Small intestine (tissue), 7 donors: ENCODE measurements at regions not wholly inside any gene's neighbourhood (a gene's known extent, or its start where the extent isn't known, plus 50 kb on each side); places are given as distances from the start of the nearest gene placed in this dataset.

Source experiments
- DNase-seq, 2 donors: peaks; one replicate each; pipeline versions ENCODE4 v3.0.0 to v3.0.0-alpha.2; 2013
- FAIRE-seq: peaks from 2 replicates; lab custom pipeline; 2012; peaks lifted over from hg19 to GRCh38; lab: Jason Lieb, UNC
- H3K27ac ChIP-seq, 3 donors: one replicate each; pipeline ENCODE4 v1.5.1; 2013; ENCODE audit warnings: low read length in 2 of 3, mild to moderate bottlenecking in 2 of 3, control low read depth in 1 of 3, inconsistent platforms in 1 of 3, low read depth in 1 of 3, moderate library complexity in 1 of 3
- H3K27me3 ChIP-seq, 3 donors: one replicate each; pipeline ENCODE4 v1.6.1; 2013; ENCODE audit warnings: low read length in 3 of 3, inconsistent platforms in 1 of 3; ENCODE audit not compliant: control insufficient read depth in 3 of 3, insufficient read depth in 3 of 3
- H3K36me3 ChIP-seq, 3 donors: one replicate each; pipeline ENCODE4 v1.6.1; 2013; ENCODE audit warnings: low read length in 3 of 3, inconsistent platforms in 1 of 3, low read depth in 1 of 3, mild to moderate bottlenecking in 1 of 3, moderate library complexity in 1 of 3; ENCODE audit not compliant: control insufficient read depth in 3 of 3, insufficient read depth in 2 of 3
- H3K4me1 ChIP-seq, 3 donors: one replicate each; pipeline ENCODE4 v1.6.1; 2013; ENCODE audit warnings: low read length in 2 of 3, inconsistent platforms in 1 of 3, low read depth in 1 of 3, mild to moderate bottlenecking in 1 of 3, moderate library complexity in 1 of 3; ENCODE audit not compliant: control insufficient read depth in 3 of 3, insufficient read depth in 2 of 3
- H3K4me3 ChIP-seq, 3 donors: one replicate each; pipeline ENCODE4 v1.5.1; 2013; ENCODE audit warnings: low read length in 3 of 3, control low read depth in 1 of 3, inconsistent platforms in 1 of 3, low read depth in 1 of 3, mild to moderate bottlenecking in 1 of 3, moderate library complexity in 1 of 3
- H3K9me3 ChIP-seq, 2 donors: one replicate each; pipeline ENCODE4 v1.6.1; 2013; ENCODE audit warnings: low read depth in 1 of 2, low read length in 1 of 2; ENCODE audit not compliant: control insufficient read depth in 2 of 2, insufficient read depth in 1 of 2
- WGBS, 3 donors: extraction: QIAGEN DNeasy Blood & Tissue Kit; methylation state at CpG; one replicate each; pipeline ENCODE4 v1.1.7; 2013; 5-methylcytosine and 5-hydroxymethylcytosine counted together
- donor health status: healthy with polysubstance abuse.
- donor health status: control.
- donor health status: control.
- donor health status: Bipolar disorder and iron deficiency.
- donor health status: healthy.

- H3K27ac ChIP-seq = no peak overlapping the region
- H3K27me3 ChIP-seq = no peaks in the 10 kb centered on the region
- WGBS, 3 donors = 29 to 46% (median 37%) methylated on average over 5 of the region's 5 CpGs
- DNase-seq (no peak), FAIRE-seq (no peak)
- no peaks in the 10 kb centered on the region for H3K36me3 ChIP-seq
- no peak overlapping the region for H3K4me3 ChIP-seq
- peaks cover 0 to 4% of the 10 kb centered on the region in 2 donors for H3K9me3 ChIP-seq
- no peaks in the 10 kb centered on the region for H3K4me1 ChIP-seq
Measured at GRCh38 chr21:38140207-38140903, 116.4 kb upstream of the KCNJ15 start.

GRCh38 chr21:38142224-38142623 is 114.6 kb upstream of the KCNJ15 start:
- Histone ChIP-seq H3K9me3 (peaks cover 0 to 4% of the 10 kb centered on the region in 2 donors), H3K4me1 (no peaks in the 10 kb centered on the region), H3K27ac (no peak overlapping the region), H3K36me3 (no peaks in the 10 kb centered on the region), H3K4me3 (no peak overlapping the region), H3K27me3 (no peaks in the 10 kb centered on the region)
- DNase-seq = no peak
- FAIRE-seq = no peak

GRCh38 chr21:38144193-38144592 is 112.6 kb upstream of the KCNJ15 start:
- Histone ChIP-seq H3K9me3 (peaks cover 0 to 4% of the 10 kb centered on the region in 2 donors), H3K27ac (no peak overlapping the region), H3K4me3 (no peak overlapping the region), H3K27me3 (no peaks in the 10 kb centered on the region), H3K36me3 (no peaks in the 10 kb centered on the region), H3K4me1 (no peaks in the 10 kb centered on the region)
- WGBS, 3 donors = 51 to 70% (median 54%) methylated on average over 3 of the region's 3 CpGs
- FAIRE-seq = no peak
- DNase-seq = no peak

GRCh38 chr21:38145104-38145503 is 111.7 kb upstream of the KCNJ15 start:
- no peak overlapping the region for H3K4me3 ChIP-seq
- peaks cover 0 to 4% of the 10 kb centered on the region in 2 donors for H3K9me3 ChIP-seq
- H3K4me1 ChIP-seq = no peaks in the 10 kb centered on the region
- FAIRE-seq = no peak
- no peaks in the 10 kb centered on the region for H3K27me3 ChIP-seq
- H3K27ac ChIP-seq = no peak overlapping the region
- no peaks in the 10 kb centered on the region for H3K36me3 ChIP-seq
- no peak for DNase-seq

GRCh38 chr21:38147391-38147790 is 109.4 kb upstream of the KCNJ15 start:
- 64 to 76% (median 69%) methylated on average over 4 of the region's 4 CpGs for WGBS, 3 donors
- DNase-seq (no peak), FAIRE-seq (no peak)
- H3K27me3 ChIP-seq = peaks cover 0 to 3% (median 0%) of the 10 kb centered on the region in 3 donors
- no peaks in the 10 kb centered on the region for H3K36me3 ChIP-seq
- no peaks in the 10 kb centered on the region for H3K4me1 ChIP-seq
- no peak overlapping the region for H3K27ac ChIP-seq
- peaks cover 0 to 2% of the 10 kb centered on the region in 2 donors for H3K9me3 ChIP-seq
- H3K4me3 ChIP-seq = no peak overlapping the region

- H3K36me3 ChIP-seq = no peaks in the 10 kb centered on the region
- H3K27me3 ChIP-seq = peaks cover 0 to 6% (median 0%) of the 10 kb centered on the region in 3 donors
- H3K4me1 ChIP-seq = no peaks in the 10 kb centered on the region
- no peak overlapping the region for H3K4me3 ChIP-seq
- WGBS, 3 donors = 41 to 69% (median 45%) methylated on average over 1 of the region's 1 CpG
- FAIRE-seq = no peak
- H3K27ac ChIP-seq = no peak overlapping the region
- no peaks in the 10 kb centered on the region for H3K9me3 ChIP-seq
- DNase-seq = no peak
Measured at GRCh38 chr21:38148046-38148445, 108.7 kb upstream of the KCNJ15 start.

- H3K9me3 ChIP-seq = no peaks in the 10 kb centered on the region
- WGBS, 3 donors = 41 to 74% (median 59%) methylated on average over 1 of the region's 1 CpG
- peaks cover 0 to 7% (median 0%) of the 10 kb centered on the region in 3 donors for H3K27me3 ChIP-seq
- no peaks in the 10 kb centered on the region for H3K36me3 ChIP-seq
- no peaks in the 10 kb centered on the region for H3K4me1 ChIP-seq
- FAIRE-seq (no peak), DNase-seq (no peak)
- no peak overlapping the region for H3K4me3 ChIP-seq
- H3K27ac ChIP-seq = no peak overlapping the region
Measured at GRCh38 chr21:38151021-38151645, 105.7 kb upstream of the KCNJ15 start.

- FAIRE-seq (no peak), DNase-seq (no peak)
- Histone ChIP-seq H3K4me3 (no peak overlapping the region), H3K4me1 (no peaks in the 10 kb centered on the region), H3K27me3 (peaks cover 0 to 7% (median 0%) of the 10 kb centered on the region in 3 donors), H3K9me3 (no peaks in the 10 kb centered on the region), H3K27ac (no peak overlapping the region), H3K36me3 (no peaks in the 10 kb centered on the region)
- WGBS, 3 donors = 73 to 84% (median 82%) methylated on average over 2 of the region's 2 CpGs
Measured at GRCh38 chr21:38156200-38156599, 100.6 kb upstream of the KCNJ15 start.
